Adrenal gland (tissue), 9 donors: ENCODE measurements at regions not wholly inside any gene's neighbourhood (a gene's known extent, or its start where the extent isn't known, plus 50 kb on each side); places are given as distances from the start of the nearest gene placed in this dataset.
"Not testable (repeated sequence)": the region's sequence is repeated elsewhere in the genome, so short reads cannot be mapped to it uniquely, and the experiment has no call there.

ENCODE experiments used
- DNase-seq, 7 donors: peaks; one replicate each; pipeline ENCODE4 v3.0.0-alpha.2; 2019 to 2020
- H3K27ac ChIP-seq, 5 donors: fragments of 200-600 bp; sonication (generic) in 4 of 5; 1 replicate in 3 of 5; 2 replicates in 2 of 5; pipeline versions ENCODE4 v1.5.1 to v1.8.0; 2016 to 2020; ENCODE audit warnings: mild to moderate bottlenecking in 1 of 5
- H3K27me3 ChIP-seq: fragments of 200-600 bp; 2 replicates; pipeline ENCODE4 v1.8.0; 2021
- H3K36me3 ChIP-seq, 2 donors: fragments of 200-600 bp; replicated peaks in 1 of 2; 1 replicate in 1 of 2; 2 replicates in 1 of 2; pipeline versions ENCODE4 v1.5.1 to v1.8.0; 2018 to 2022
- H3K4me1 ChIP-seq, 2 donors: fragments of 200-600 bp; replicated peaks in 1 of 2; 1 replicate in 1 of 2; 2 replicates in 1 of 2; pipeline versions ENCODE4 v1.5.1 to v1.8.0; 2018 to 2021
- H3K4me3 ChIP-seq, 4 donors: fragments of 200-600 bp; sonication (generic) in 3 of 4; one replicate each; pipeline ENCODE4 v1.5.1; 2016 to 2018
- H3K9me3 ChIP-seq, 3 donors: fragments of 200-600 bp; sonication (generic) in 1 of 3; replicated peaks in 1 of 3; 1 replicate in 2 of 3; 2 replicates in 1 of 3; pipeline versions ENCODE4 v1.5.1 to v1.8.0; 2016 to 2021
- CTCF ChIP-seq, 6 experiments: fragments of 450-650 bp in 4 of 6; fragments of 200-600 bp in 2 of 6; sonication (generic) in 1 of 6; IDR thresholded peaks; 1 replicate in 5 of 6; 2 replicates in 1 of 6; pipeline versions ENCODE4 v1.5.1 to v1.8.0; 2016 to 2021; ENCODE audit warnings: antibody characterized with exemption in 6 of 6, mild to moderate bottlenecking in 2 of 6, moderate library complexity in 1 of 6
- POLR2A ChIP-seq, 2 donors: fragments of 450-650 bp; IDR thresholded peaks; one replicate each; pipeline ENCODE4 v1.6.1; 2017; ENCODE audit warnings: antibody characterized with exemption in 2 of 2, mild to moderate bottlenecking in 2 of 2, moderate library complexity in 1 of 2
- WGBS, 4 donors: extraction: QIAGEN DNeasy Blood & Tissue Kit in 2 of 4; methylation state at CpG; one replicate each; pipeline versions ENCODE4 v1.1.5 to v1.1.7; 2013 to 2017; 5-methylcytosine and 5-hydroxymethylcytosine counted together
- intact Hi-C, 2 donors: fragments of 100-400 bp; cut with DNase I; formaldehyde crosslinking; loops; one replicate each; pipeline versions ENCODE4 v1.14.1 to v1.15.0; 2022 to 2023
- donor health status: healthy with polysubstance abuse.
- donor health status: Bipolar disorder and iron deficiency.
- donor health status: DM: yes; HTN: yes; CAD: no.
- donor health status: DM: no; HTN: no; CAD: no.
- donor health status: DM: no; HTN: no; CAD: no.

- DNase-seq: no peak
- Histone ChIP-seq H3K36me3 (no peaks in the 10 kb centered on the region), H3K27me3 (no peaks in the 10 kb centered on the region), H3K4me1 (no peaks in the 10 kb centered on the region), H3K27ac (no peak overlapping the region), H3K9me3 (no peaks in the 10 kb centered on the region), H3K4me3 (no peak overlapping the region)
- TF ChIP-seq POLR2A (IDR thresholded peaks at IDR 0.05) (no peak), CTCF (IDR thresholded peaks at IDR 0.05) (no peak)
- intact Hi-C loops: no loop called here
These were observed 208.7 kb downstream of the KCNJ2 start for GRCh38 chr17:70378076-70378475.

GRCh38 chr17:70379945-70380344 is 210.6 kb downstream of the KCNJ2 start:
- Histone ChIP-seq H3K4me3 (no peak overlapping the region), H3K4me1 (no peaks in the 10 kb centered on the region), H3K27me3 (no peaks in the 10 kb centered on the region), H3K9me3 (no peaks in the 10 kb centered on the region), H3K27ac (no peak overlapping the region), H3K36me3 (no peaks in the 10 kb centered on the region)
- no peak for DNase-seq
- intact Hi-C loops: no loop called here
- TF ChIP-seq POLR2A (IDR thresholded peaks at IDR 0.05) (no peak), CTCF (IDR thresholded peaks at IDR 0.05) (no peak)
- 77 to 84% (median 83%) methylated on average over 3 of the region's 3 CpGs for WGBS, 4 donors

- H3K27ac ChIP-seq, H3K4me3 ChIP-seq, intact Hi-C loops, DNase-seq, H3K4me1 ChIP-seq, H3K36me3 ChIP-seq, H3K9me3 ChIP-seq, H3K27me3 ChIP-seq: not testable (repeated sequence)
- 93 to 96% (median 94%) methylated on average over 14 to 15 of the region's 15 CpGs for WGBS, 4 donors
These were observed 212.6 kb downstream of the KCNJ2 start for GRCh38 chr17:70381916-70382315.

- Histone ChIP-seq H3K4me3 (no peak overlapping the region), H3K27ac (no peak overlapping the region), H3K27me3 (no peaks in the 10 kb centered on the region), H3K4me1 (no peaks in the 10 kb centered on the region), H3K9me3 (no peaks in the 10 kb centered on the region), H3K36me3 (no peaks in the 10 kb centered on the region)
- TF ChIP-seq POLR2A (IDR thresholded peaks at IDR 0.05): no peak
- no peak for TF ChIP-seq CTCF (IDR thresholded peaks at IDR 0.05)
- DNase-seq: no peak
- intact Hi-C loops: no loop called here
These were observed 219.0 kb downstream of the KCNJ2 start for GRCh38 chr17:70388326-70388725.

GRCh38 chr17:70389232-70389757 is 220.0 kb downstream of the KCNJ2 start:
- H3K4me1 ChIP-seq, H3K4me3 ChIP-seq, H3K36me3 ChIP-seq, H3K27ac ChIP-seq, H3K27me3 ChIP-seq, H3K9me3 ChIP-seq, intact Hi-C loops, DNase-seq: not testable (repeated sequence)
- 86 to 91% (median 89%) methylated on average over 23 of the region's 23 CpGs for WGBS, 4 donors
